HCT116 (cell line): ENCODE measurements at regions not wholly inside any gene's neighbourhood (a gene's known extent, or its start where the extent isn't known, plus 50 kb on each side); places are given as distances from the start of the nearest gene placed in this dataset.
A peak's percentile ranks its signal among the peaks of the same experiment; 100 is the strongest.

ENCODE experiments used
- ATAC-seq: fragments of 200-7000 bp; cut with Tn5 transposase; 2 replicates; pipeline ENCODE4 v1.9.1; 2020; ENCODE audit warnings: mild to moderate bottlenecking, moderate library complexity
- BruUV-seq: library from RNA; stranded (reverse); fragments of 400-500 nt; replicated peaks from 2 replicates; lab custom pipeline; 2021; lab: Mats Ljungman, UMichigan
- CTCF ChIA-PET: fragments of 300-600 bp; sonication (Branson Sonifier 250); formaldehyde crosslinking; loops from one replicate; lab custom pipeline; 2021; ENCODE audit warnings: antibody characterized with exemption; lab: Charles Lee
- POLR2A ChIA-PET: fragments of 300-600, 350-600 bp; sonication (Branson Sonifier 250); formaldehyde crosslinking; loops from one replicate; lab custom pipeline; 2021; ENCODE audit warnings: antibody characterized with exemption; lab: Charles Lee
- RAD21 ChIA-PET, 2 experiments: fragments of 300-600 bp; sonication (Branson Sonifier 250); formaldehyde crosslinking; loops; one replicate each; lab custom pipeline; 2023; ENCODE audit warnings: low total read pairs in 2 of 2; ENCODE audit not compliant: uncharacterized antibody in 2 of 2, unreplicated experiment in 2 of 2, low non-redundant PET in 1 of 2; lab: Charles Lee
- DNase-seq: peaks from one replicate; pipeline ENCODE4 v3.0.0-alpha.2; 2010; ENCODE audit warnings: low read depth, low spot score
- H2AFZ ChIP-seq: fragments of 200-600 bp; shearing (Covaris generic), sonication (generic); 2 replicates; pipeline ENCODE4 v1.6.1; 2017; ENCODE audit warnings: low read depth, mixed run types, mixed read lengths, antibody characterized with exemption, low read length; ENCODE audit not compliant: poor library complexity, severe bottlenecking
- H3K27ac ChIP-seq: 2 replicates; pipeline ENCODE4 v1.5.1; 2012; ENCODE audit warnings: low read depth, low read length
- H3K27me3 ChIP-seq: fragments of 200-600 bp; sonication (generic); 2 replicates; pipeline ENCODE4 v1.6.1; 2016; ENCODE audit warnings: mixed run types, low read length, mixed read lengths; ENCODE audit not compliant: insufficient read depth
- H3K36me3 ChIP-seq, 2 experiments: fragments of 200-500 bp in 1 of 2; fragments of 200-600 bp in 1 of 2; sonication (Bioruptor generic) in 1 of 2; sonication (generic) in 1 of 2; 2 replicates each; pipeline versions ENCODE4 v1.5.1 to v1.6.1; 2014 to 2016; ENCODE audit warnings: low read length in 2 of 2, inconsistent platforms in 1 of 2, mixed read lengths in 1 of 2, mixed run types in 1 of 2; ENCODE audit not compliant: insufficient read depth in 2 of 2, control insufficient read depth in 1 of 2
- H3K4me1 ChIP-seq, 2 experiments: fragments of 200-600 bp in 1 of 2; sonication (generic) in 1 of 2; 2 replicates each; pipeline versions ENCODE4 v1.5.1 to v1.6.1; 2012 to 2017; ENCODE audit warnings: low read length in 2 of 2, inconsistent platforms in 1 of 2, mild to moderate bottlenecking in 1 of 2, mixed read lengths in 1 of 2, mixed run types in 1 of 2, moderate library complexity in 1 of 2; ENCODE audit not compliant: insufficient read depth in 2 of 2, control insufficient read depth in 1 of 2
- H3K4me2 ChIP-seq: fragments of 200-600 bp; sonication (generic); 2 replicates; pipeline ENCODE4 v1.6.1; 2017; ENCODE audit warnings: mixed run types, low read length, mixed read lengths
- H3K4me3 ChIP-seq, 2 experiments: fragments of 200-600 bp in 1 of 2; sonication (generic) in 1 of 2; replicated peaks in 1 of 2; 2 replicates each; pipeline ENCODE4 v1.5.1; 2011 to 2016; ENCODE audit warnings: low read length in 2 of 2, control low read depth in 1 of 2, low read depth in 1 of 2, mild to moderate bottlenecking in 1 of 2, mixed read lengths in 1 of 2, mixed run types in 1 of 2
- H3K79me2 ChIP-seq: fragments of 200-600 bp; sonication (generic); 2 replicates; pipeline ENCODE4 v1.6.1; 2017; ENCODE audit warnings: mild to moderate bottlenecking, mixed run types, low read length, moderate library complexity, mixed read lengths; ENCODE audit not compliant: insufficient read depth
- H3K9ac ChIP-seq: fragments of 200-600 bp; sonication (generic); 2 replicates; pipeline ENCODE4 v1.6.1; 2016; ENCODE audit warnings: low read length, mixed read lengths
- H3K9me2 ChIP-seq: fragments of 200-600 bp; sonication (generic), shearing (Covaris generic); 2 replicates; pipeline ENCODE4 v1.6.1; 2017; ENCODE audit warnings: mixed run types, mild to moderate bottlenecking, moderate library complexity; ENCODE audit not compliant: insufficient read depth
- H3K9me3 ChIP-seq, 2 experiments: fragments of 200-500 bp in 1 of 2; fragments of 200-600 bp in 1 of 2; sonication (Bioruptor generic) in 1 of 2; sonication (generic) in 1 of 2; 2 replicates each; pipeline ENCODE4 v1.6.1; 2014 to 2017; ENCODE audit warnings: low read length in 2 of 2, mixed read lengths in 2 of 2, inconsistent platforms in 1 of 2, low read depth in 1 of 2, mild to moderate bottlenecking in 1 of 2, mixed run types in 1 of 2, moderate library complexity in 1 of 2; ENCODE audit not compliant: control insufficient read depth in 1 of 2, insufficient read depth in 1 of 2
- H4K20me1 ChIP-seq: fragments of 200-600 bp; sonication (generic), shearing (Covaris generic); 2 replicates; pipeline ENCODE4 v1.6.1; 2017; ENCODE audit warnings: mixed run types, mild to moderate bottlenecking, moderate library complexity; ENCODE audit not compliant: insufficient read depth
- ATF3 ChIP-seq: IDR thresholded peaks from 2 replicates; pipeline ENCODE4 v1.6.1; 2012
- CEBPB ChIP-seq: IDR thresholded peaks from 2 replicates; pipeline ENCODE4 v1.6.1; 2012; ENCODE audit warnings: low read depth
- CTCF ChIP-seq, 3 experiments: fragments of 200-600 bp in 1 of 3; sonication (generic) in 1 of 3; IDR thresholded peaks in 2 of 3; conservative IDR thresholded peaks in 1 of 3; 2 replicates each; pipeline ENCODE4 v1.5.1; 2012 to 2017; ENCODE audit warnings: low read depth in 2 of 3, low read length in 2 of 3, antibody characterized with exemption in 1 of 3, borderline replicate concordance in 1 of 3, control low read depth in 1 of 3, mild to moderate bottlenecking in 1 of 3, mixed read lengths in 1 of 3, mixed run types in 1 of 3, moderate library complexity in 1 of 3; ENCODE audit not compliant: insufficient read depth in 1 of 3
- EGR1 ChIP-seq: IDR thresholded peaks from 2 replicates; pipeline ENCODE4 v1.6.1; 2012; ENCODE audit warnings: low read depth
- EZH2 ChIP-seq: fragments of 200-600 bp; sonication (generic); IDR thresholded peaks from 2 replicates; pipeline ENCODE4 v1.6.1; 2017; ENCODE audit warnings: antibody characterized with exemption, mixed run types
- EZH2phosphoT487 ChIP-seq: fragments of 200-600 bp; IDR thresholded peaks from 2 replicates; pipeline ENCODE4 v1.6.1; 2018; ENCODE audit warnings: antibody characterized with exemption, borderline replicate concordance
- MAX ChIP-seq: IDR thresholded peaks from 2 replicates; pipeline ENCODE4 v1.6.1; 2012
- REST ChIP-seq: IDR thresholded peaks from 2 replicates; pipeline ENCODE4 v1.6.1; 2012; ENCODE audit warnings: low read depth
- SIN3A ChIP-seq: IDR thresholded peaks from 2 replicates; pipeline ENCODE4 v1.6.1; 2012; ENCODE audit warnings: low read depth
- SP1 ChIP-seq: IDR thresholded peaks from 2 replicates; pipeline ENCODE4 v1.6.1; 2012; ENCODE audit warnings: low read depth
- SRF ChIP-seq: IDR thresholded peaks from 2 replicates; pipeline ENCODE4 v1.6.1; 2012; ENCODE audit warnings: low read depth
- ZFX ChIP-seq: fragments of 450-650 bp; IDR thresholded peaks from 2 replicates; pipeline ENCODE4 v1.6.1; 2017
- intact Hi-C: fragments of 100-400 bp; cut with micrococcal nuclease; formaldehyde crosslinking; loops from 2 replicates; pipeline ENCODE4 v1.10.0; 2022

GRCh38 chr5:56658972-56659371 lies 156.4 kb upstream of the MAP3K1 start:
- RAD21 ChIA-PET, result no interaction called here
- Histone ChIP-seq H3K27me3 (peaks cover 10% of the 10 kb centered on the region; the same call in 1 of the 2 replicates), H3K4me2 (peak overlapping the region; percentile 14), H3K4me1 (peaks cover 0 to 26% of the 10 kb centered on the region in 2 experiments; a peak in 2 of 4 replicates)
- DNase-seq (no peak), ATAC-seq (no peak)
- intact Hi-C loops, result no loop called here
- TF ChIP-seq CEBPB (no peak), REST (no peak), ATF3 (no peak), EGR1 (no peak), CTCF (IDR thresholded peaks at IDR 0.05 in 2 of 3, conservative IDR thresholded peaks at IDR 0.05 in 1 of 3; ENCODE audit: borderline replicate concordance in 1 of 3, insufficient read depth in 1 of 3, low read depth in 2 of 3, low read length in 2 of 3) (no peak), SP1 (no peak), EZH2 (no peak), MAX (no peak), EZH2phosphoT487 (no peak), ZFX (no peak), SRF (no peak), SIN3A (no peak)
- TF ChIP-seq, all 23 proteins: peak for 0
- no peaks in the 10 kb centered on the region for H3K9me3 ChIP-seq
- no peaks in the 10 kb centered on the region for H3K79me2 ChIP-seq
- H4K20me1 ChIP-seq, result no peaks in the 10 kb centered on the region
- H3K9ac ChIP-seq, result no peak overlapping the region
- no TSS peak for BruUV-seq
- ChIA-PET CTCF (no interaction called here), POLR2A (no interaction called here)
- no peaks in the 10 kb centered on the region for H3K36me3 ChIP-seq
- no peaks in the 10 kb centered on the region for H3K9me2 ChIP-seq
- H3K4me3 ChIP-seq, result no peak overlapping the region
- H2AFZ ChIP-seq, result no peak overlapping the region
- H3K27ac ChIP-seq, result no peak overlapping the region
